ENCODE measurements at regions not wholly inside any gene's neighbourhood (a gene's known extent, or its start where the extent isn't known, plus 50 kb on each side); places are given as distances from the start of the nearest gene placed in this dataset.

DNA sequence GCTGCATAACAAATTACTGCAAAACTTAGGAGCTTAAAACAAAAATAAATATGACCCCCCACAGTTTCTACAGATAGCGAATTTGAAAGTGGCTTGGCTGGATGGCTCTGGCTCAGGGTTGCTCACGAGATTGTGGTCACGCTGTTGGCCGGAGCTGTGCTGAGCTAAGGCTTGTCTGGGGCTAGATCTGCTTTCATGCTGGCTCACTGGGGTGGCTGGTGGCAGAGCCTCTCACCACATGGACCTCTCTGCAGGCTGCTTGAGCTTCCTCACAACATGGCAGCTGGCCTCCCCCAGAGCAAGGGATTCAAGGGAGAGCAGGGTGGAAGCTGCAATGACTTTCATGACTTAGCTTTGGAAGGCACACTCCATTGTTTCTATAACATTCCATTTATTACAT, 354.1 kb downstream of the SHQ1 start:
- DNase-seq (ENCODE audit: low spot score), result no peak
- no peak overlapping the region for H2AFZ ChIP-seq (ENCODE audit: low read length)
- no peak overlapping the region for H4K91ac ChIP-seq (ENCODE audit: low read depth, low read length, poor library complexity)
- no peak overlapping the region for H3K9ac ChIP-seq (ENCODE audit: low read depth, low read length, poor library complexity)
- H3K9me3 ChIP-seq (replicated peaks in 1 of 2; ENCODE audit: control insufficient read depth in 2 of 2, insufficient read depth in 1 of 2, low read depth in 1 of 2, low read length in 2 of 2), result no peaks in the 10 kb centered on the region
- no peak overlapping the region for H3K4me2 ChIP-seq (ENCODE audit: insufficient read depth, low read length, poor library complexity, severe bottlenecking)
- H3K4me1 ChIP-seq (ENCODE audit: control insufficient read depth in 2 of 2, insufficient read depth in 1 of 2, low read depth in 1 of 2, low read length in 2 of 2), result peaks cover 0 to 11% of the 10 kb centered on the region in 2 donors
- no peak overlapping the region for H2BK5ac ChIP-seq (ENCODE audit: low read length)
- no peaks in the 10 kb centered on the region for H3K79me1 ChIP-seq (ENCODE audit: low read depth, low read length)
- no peak overlapping the region for H4K8ac ChIP-seq (ENCODE audit: low read depth, low read length)
- H2AK5ac ChIP-seq (ENCODE audit: low read depth, low read length), result peak overlapping the region; percentile 39
- WGBS, 2 donors (ENCODE audit: extremely low coverage in 2 of 2, insufficient read length in 2 of 2, insufficient replicate concordance in 1 of 2), result no CpG with 5 or more reads among the region's 4 CpGs
- H3K23ac ChIP-seq (ENCODE audit: low read depth, low read length, poor library complexity), result no peak overlapping the region
- H3K4ac ChIP-seq (ENCODE audit: low read length), result no peak overlapping the region
- H2BK15ac ChIP-seq (ENCODE audit: low read length), result no peak overlapping the region
- no peak overlapping the region for H2BK120ac ChIP-seq (ENCODE audit: low read depth, low read length)
- peaks cover 0 to 8% (median 0%) of the 10 kb centered on the region in 3 experiments for H3K27me3 ChIP-seq (ENCODE audit: control insufficient read depth in 3 of 3, insufficient read depth in 3 of 3, low read depth in 1 of 3, low read length in 3 of 3)
- H3K36me3 ChIP-seq (replicated peaks in 1 of 2; ENCODE audit: control insufficient read depth in 2 of 2, insufficient read depth in 2 of 2, low read length in 2 of 2), result no peaks in the 10 kb centered on the region
- peak overlapping the region; percentile 54 for H3K18ac ChIP-seq (ENCODE audit: low read length)
- H3K27ac ChIP-seq (replicated peaks; ENCODE audit: low read length), result no peak overlapping the region
- no peak overlapping the region for H3K14ac ChIP-seq (ENCODE audit: low read length)
- no peak overlapping the region for H3K4me3 ChIP-seq (ENCODE audit: low read length in 2 of 2)
- no peak overlapping the region for H2BK12ac ChIP-seq (ENCODE audit: low read length)

DNA sequence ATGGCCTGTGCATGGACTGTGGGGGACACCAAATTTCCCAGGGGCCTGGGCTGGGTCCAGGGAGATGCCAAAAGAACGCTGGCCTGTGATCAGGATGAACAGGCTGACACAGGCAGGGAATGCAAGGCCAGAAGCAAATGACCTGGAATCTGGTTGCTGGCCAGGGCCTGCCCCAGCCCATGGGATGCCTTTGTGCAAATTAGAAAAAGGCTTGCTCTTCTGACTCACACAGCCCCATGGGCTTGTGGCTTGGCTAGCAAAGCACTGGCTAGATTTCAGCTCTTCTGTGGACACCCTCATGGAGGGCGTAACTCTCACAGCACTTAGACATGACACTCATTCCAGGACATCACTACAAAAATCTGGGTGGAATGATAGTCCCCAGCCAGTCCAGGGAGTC, 356.0 kb downstream of the SHQ1 start:
- Histone ChIP-seq H2BK15ac (ENCODE audit: low read length) (no peak overlapping the region), H2AK5ac (ENCODE audit: low read depth, low read length) (no peak overlapping the region), H3K18ac (ENCODE audit: low read length) (peak overlapping the region; percentile 7), H3K4me2 (ENCODE audit: insufficient read depth, low read length, poor library complexity, severe bottlenecking) (no peak overlapping the region), H4K8ac (ENCODE audit: low read depth, low read length) (no peak overlapping the region), H3K4ac (ENCODE audit: low read length) (no peak overlapping the region), H3K9ac (ENCODE audit: low read depth, low read length, poor library complexity) (no peak overlapping the region), H3K27me3 (ENCODE audit: control insufficient read depth in 3 of 3, insufficient read depth in 3 of 3, low read depth in 1 of 3, low read length in 3 of 3) (peaks cover 0 to 8% (median 0%) of the 10 kb centered on the region in 3 experiments), H3K4me1 (ENCODE audit: control insufficient read depth in 2 of 2, insufficient read depth in 1 of 2, low read depth in 1 of 2, low read length in 2 of 2) (peaks cover 0 to 15% of the 10 kb centered on the region in 2 donors), H3K14ac (ENCODE audit: low read length) (no peak overlapping the region), H3K4me3 (ENCODE audit: low read length in 2 of 2) (no peak overlapping the region), H4K91ac (ENCODE audit: low read depth, low read length, poor library complexity) (no peak overlapping the region), H2AFZ (ENCODE audit: low read length) (no peak overlapping the region), H3K36me3 (replicated peaks in 1 of 2; ENCODE audit: control insufficient read depth in 2 of 2, insufficient read depth in 2 of 2, low read length in 2 of 2) (no peaks in the 10 kb centered on the region), H2BK5ac (ENCODE audit: low read length) (no peak overlapping the region), H3K9me3 (replicated peaks in 1 of 2; ENCODE audit: control insufficient read depth in 2 of 2, insufficient read depth in 1 of 2, low read depth in 1 of 2, low read length in 2 of 2) (no peaks in the 10 kb centered on the region), H2BK120ac (ENCODE audit: low read depth, low read length) (no peak overlapping the region), H3K23ac (ENCODE audit: low read depth, low read length, poor library complexity) (no peak overlapping the region), H2BK12ac (ENCODE audit: low read length) (no peak overlapping the region), H3K79me1 (ENCODE audit: low read depth, low read length) (no peaks in the 10 kb centered on the region), H3K27ac (replicated peaks; ENCODE audit: low read length) (no peak overlapping the region)
- no CpG with 5 or more reads among the region's 2 CpGs for WGBS, 2 donors (ENCODE audit: extremely low coverage in 2 of 2, insufficient read length in 2 of 2, insufficient replicate concordance in 1 of 2)
- DNase-seq (ENCODE audit: low spot score), result no peak

DNA sequence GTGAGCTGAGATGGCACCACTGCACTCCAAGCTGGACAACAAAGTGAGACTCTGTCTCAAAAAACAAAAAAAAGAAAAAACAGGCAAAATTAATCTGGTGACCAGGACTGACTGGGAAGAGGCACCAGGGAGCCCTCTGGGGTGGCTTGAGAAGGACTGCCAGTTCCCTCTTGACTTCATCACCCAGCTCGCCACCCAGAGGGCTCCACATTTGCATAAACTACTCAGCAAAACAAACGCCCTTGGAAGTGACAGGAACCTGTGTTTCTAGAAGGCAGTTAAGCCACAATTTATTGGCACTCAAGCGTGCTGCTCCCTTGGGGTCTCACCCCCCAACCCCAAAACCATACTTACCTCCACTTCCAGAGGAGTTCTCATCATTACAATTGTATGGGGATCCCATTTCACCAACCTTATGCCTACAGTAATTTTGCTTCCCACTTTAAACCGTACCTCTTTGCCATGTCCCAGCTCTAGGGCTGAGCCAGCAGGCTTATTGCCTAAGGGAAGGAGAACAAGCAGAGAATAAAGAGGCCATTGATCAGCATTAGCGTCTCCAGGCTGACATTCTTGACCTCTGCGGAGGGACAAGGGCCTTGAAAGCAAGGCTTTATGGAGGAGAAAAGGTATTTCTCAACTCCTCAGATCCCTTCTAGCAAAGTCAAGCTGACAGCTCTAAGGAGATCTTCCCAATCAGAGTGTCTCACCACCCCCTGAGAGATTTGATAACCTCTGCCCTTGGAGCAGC, 357.4 kb downstream of the SHQ1 start:
- no CpG with 5 or more reads among the region's 6 CpGs for WGBS, 2 donors (ENCODE audit: extremely low coverage in 2 of 2, insufficient read length in 2 of 2, insufficient replicate concordance in 1 of 2)

DNA sequence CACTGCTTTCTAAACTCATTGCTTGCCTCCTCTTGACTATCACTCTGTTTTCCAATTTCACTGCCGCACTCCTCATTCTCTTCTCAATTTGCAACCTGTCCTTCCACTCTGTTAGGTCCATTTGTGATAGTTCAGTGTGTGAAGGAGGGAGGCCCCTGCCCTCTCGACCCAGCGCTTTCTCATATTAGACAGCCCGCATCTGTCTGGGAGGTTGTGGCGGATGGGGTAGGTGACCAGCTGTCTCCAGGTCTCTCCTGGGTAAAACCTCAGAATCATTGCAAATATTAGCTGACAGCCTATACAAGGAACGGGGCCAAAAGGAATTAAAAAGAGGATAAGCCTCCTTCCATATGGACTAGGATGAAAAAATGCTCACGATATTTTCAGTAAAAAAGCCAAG, 358.3 kb downstream of the SHQ1 start:
- Histone ChIP-seq H3K18ac (ENCODE audit: low read length) (no peak overlapping the region), H4K91ac (ENCODE audit: low read depth, low read length, poor library complexity) (no peak overlapping the region), H3K4me2 (ENCODE audit: insufficient read depth, low read length, poor library complexity, severe bottlenecking) (no peak overlapping the region), H2AK5ac (ENCODE audit: low read depth, low read length) (no peak overlapping the region), H3K27me3 (ENCODE audit: control insufficient read depth in 3 of 3, insufficient read depth in 3 of 3, low read depth in 1 of 3, low read length in 3 of 3) (no peaks in the 10 kb centered on the region), H3K23ac (ENCODE audit: low read depth, low read length, poor library complexity) (no peak overlapping the region), H3K79me1 (ENCODE audit: low read depth, low read length) (no peaks in the 10 kb centered on the region), H3K4me3 (ENCODE audit: low read length in 2 of 2) (no peak overlapping the region), H2BK12ac (ENCODE audit: low read length) (no peak overlapping the region), H3K36me3 (replicated peaks in 1 of 2; ENCODE audit: control insufficient read depth in 2 of 2, insufficient read depth in 2 of 2, low read length in 2 of 2) (no peaks in the 10 kb centered on the region), H2BK15ac (ENCODE audit: low read length) (no peak overlapping the region), H2AFZ (ENCODE audit: low read length) (no peak overlapping the region), H3K14ac (ENCODE audit: low read length) (no peak overlapping the region), H2BK120ac (ENCODE audit: low read depth, low read length) (no peak overlapping the region), H2BK5ac (ENCODE audit: low read length) (no peak overlapping the region), H3K9me3 (replicated peaks in 1 of 2; ENCODE audit: control insufficient read depth in 2 of 2, insufficient read depth in 1 of 2, low read depth in 1 of 2, low read length in 2 of 2) (no peaks in the 10 kb centered on the region), H3K27ac (replicated peaks; ENCODE audit: low read length) (no peak overlapping the region), H3K4me1 (ENCODE audit: control insufficient read depth in 2 of 2, insufficient read depth in 1 of 2, low read depth in 1 of 2, low read length in 2 of 2) (peaks cover 0 to 15% of the 10 kb centered on the region in 2 donors), H3K9ac (ENCODE audit: low read depth, low read length, poor library complexity) (no peak overlapping the region), H4K8ac (ENCODE audit: low read depth, low read length) (no peak overlapping the region), H3K4ac (ENCODE audit: low read length) (no peak overlapping the region)
- no CpG with 5 or more reads among the region's 7 CpGs for WGBS, 2 donors (ENCODE audit: extremely low coverage in 2 of 2, insufficient read length in 2 of 2, insufficient replicate concordance in 1 of 2)
- no peak for DNase-seq (ENCODE audit: low spot score)

More for the DNA sequence above, 357.4 kb downstream of the SHQ1 start:
- H3K79me1 ChIP-seq (ENCODE audit: low read depth, low read length), result no peaks in the 10 kb centered on the region
- H2BK5ac ChIP-seq (ENCODE audit: low read length), result no peak overlapping the region
- no peak for DNase-seq (ENCODE audit: low spot score)
- H2AFZ ChIP-seq (ENCODE audit: low read length), result no peak overlapping the region
- H2BK12ac ChIP-seq (ENCODE audit: low read length), result no peak overlapping the region
- no peak overlapping the region for H3K18ac ChIP-seq (ENCODE audit: low read length)
- no peaks in the 10 kb centered on the region for H3K9me3 ChIP-seq (replicated peaks in 1 of 2; ENCODE audit: control insufficient read depth in 2 of 2, insufficient read depth in 1 of 2, low read depth in 1 of 2, low read length in 2 of 2)
- H2BK15ac ChIP-seq (ENCODE audit: low read length), result no peak overlapping the region
- H3K4me2 ChIP-seq (ENCODE audit: insufficient read depth, low read length, poor library complexity, severe bottlenecking), result no peak overlapping the region
- H2AK5ac ChIP-seq (ENCODE audit: low read depth, low read length), result no peak overlapping the region
- H3K36me3 ChIP-seq (replicated peaks in 1 of 2; ENCODE audit: control insufficient read depth in 2 of 2, insufficient read depth in 2 of 2, low read length in 2 of 2), result no peaks in the 10 kb centered on the region
- H3K4me3 ChIP-seq (ENCODE audit: low read length in 2 of 2), result no peak overlapping the region
- H4K91ac ChIP-seq (ENCODE audit: low read depth, low read length, poor library complexity), result no peak overlapping the region
- H3K14ac ChIP-seq (ENCODE audit: low read length), result no peak overlapping the region
- H3K9ac ChIP-seq (ENCODE audit: low read depth, low read length, poor library complexity), result no peak overlapping the region
- no peak overlapping the region for H3K27ac ChIP-seq (replicated peaks; ENCODE audit: low read length)
- peaks cover 0 to 6% (median 0%) of the 10 kb centered on the region in 3 experiments for H3K27me3 ChIP-seq (ENCODE audit: control insufficient read depth in 3 of 3, insufficient read depth in 3 of 3, low read depth in 1 of 3, low read length in 3 of 3)
- no peak overlapping the region for H4K8ac ChIP-seq (ENCODE audit: low read depth, low read length)
- no peak overlapping the region for H2BK120ac ChIP-seq (ENCODE audit: low read depth, low read length)
- peaks cover 0 to 15% of the 10 kb centered on the region in 2 donors for H3K4me1 ChIP-seq (ENCODE audit: control insufficient read depth in 2 of 2, insufficient read depth in 1 of 2, low read depth in 1 of 2, low read length in 2 of 2)
- H3K23ac ChIP-seq (ENCODE audit: low read depth, low read length, poor library complexity), result no peak overlapping the region
- H3K4ac ChIP-seq (ENCODE audit: low read length), result no peak overlapping the region

All from neuronal stem cell (in vitro differentiated cells).